Parathyroid adenoma (tissue), 2 donors: ENCODE measurements at regions not wholly inside any gene's neighbourhood (a gene's known extent, or its start where the extent isn't known, plus 50 kb on each side); places are given as distances from the start of the nearest gene placed in this dataset.

ENCODE experiments used
- H2AFZ ChIP-seq: fragments of 300-600 bp; sonication (generic); one replicate; pipeline ENCODE4 v1.7.0; 2017; ENCODE audit warnings: antibody characterized with exemption, mild to moderate bottlenecking
- H3K27ac ChIP-seq: fragments of 300-600 bp; sonication (generic); one replicate; pipeline ENCODE4 v1.7.0; 2017
- H3K27me3 ChIP-seq: fragments of 300-600 bp; sonication (generic); one replicate; pipeline ENCODE4 v1.7.0; 2017; ENCODE audit warnings: low read length; ENCODE audit not compliant: control insufficient read depth, insufficient read depth
- H3K36me3 ChIP-seq: fragments of 300-600 bp; sonication (generic); one replicate; pipeline ENCODE4 v1.7.0; 2017; ENCODE audit warnings: low read length; ENCODE audit not compliant: control insufficient read depth, insufficient read depth
- H3K4me1 ChIP-seq: fragments of 300-600 bp; sonication (generic); one replicate; pipeline ENCODE4 v1.7.0; 2017; ENCODE audit warnings: control low read depth
- H3K4me2 ChIP-seq: fragments of 300-600 bp; sonication (generic); one replicate; pipeline ENCODE4 v1.7.0; 2017; ENCODE audit warnings: low read length
- H3K4me3 ChIP-seq: fragments of 300-600 bp; sonication (generic); one replicate; pipeline ENCODE4 v1.7.0; 2017; ENCODE audit warnings: low read depth, low read length
- H3K79me2 ChIP-seq: fragments of 300-600 bp; sonication (generic); one replicate; pipeline ENCODE4 v1.7.0; 2017; ENCODE audit warnings: control low read depth
- H3K9ac ChIP-seq: fragments of 300-600 bp; sonication (generic); one replicate; pipeline ENCODE4 v1.7.0; 2017; ENCODE audit warnings: mild to moderate bottlenecking
- H3K9me3 ChIP-seq: fragments of 300-600 bp; sonication (generic); one replicate; pipeline ENCODE4 v1.7.0; 2017; ENCODE audit warnings: low read length; ENCODE audit not compliant: control insufficient read depth
- TF ChIP-seq, protein P1 (sequence below): fragments of 300-600 bp; sonication (generic); IDR thresholded peaks from one replicate; pipeline ENCODE4 v1.7.0; 2017; ENCODE audit warnings: antibody characterized with exemption, mild to moderate bottlenecking
- donor health status: primary hyperparathyroidism.

- Histone ChIP-seq H3K27ac (no peak overlapping the region), H3K27me3 (no peaks in the 10 kb centered on the region), H3K9ac (no peak overlapping the region), H2AFZ (no peak overlapping the region), H3K4me2 (no peak overlapping the region), H3K4me1 (no peaks in the 10 kb centered on the region), H3K4me3 (no peak overlapping the region), H3K36me3 (no peaks in the 10 kb centered on the region), H3K9me3 (no peaks in the 10 kb centered on the region), H3K79me2 (no peaks in the 10 kb centered on the region)
- TF ChIP-seq, protein P1, sequence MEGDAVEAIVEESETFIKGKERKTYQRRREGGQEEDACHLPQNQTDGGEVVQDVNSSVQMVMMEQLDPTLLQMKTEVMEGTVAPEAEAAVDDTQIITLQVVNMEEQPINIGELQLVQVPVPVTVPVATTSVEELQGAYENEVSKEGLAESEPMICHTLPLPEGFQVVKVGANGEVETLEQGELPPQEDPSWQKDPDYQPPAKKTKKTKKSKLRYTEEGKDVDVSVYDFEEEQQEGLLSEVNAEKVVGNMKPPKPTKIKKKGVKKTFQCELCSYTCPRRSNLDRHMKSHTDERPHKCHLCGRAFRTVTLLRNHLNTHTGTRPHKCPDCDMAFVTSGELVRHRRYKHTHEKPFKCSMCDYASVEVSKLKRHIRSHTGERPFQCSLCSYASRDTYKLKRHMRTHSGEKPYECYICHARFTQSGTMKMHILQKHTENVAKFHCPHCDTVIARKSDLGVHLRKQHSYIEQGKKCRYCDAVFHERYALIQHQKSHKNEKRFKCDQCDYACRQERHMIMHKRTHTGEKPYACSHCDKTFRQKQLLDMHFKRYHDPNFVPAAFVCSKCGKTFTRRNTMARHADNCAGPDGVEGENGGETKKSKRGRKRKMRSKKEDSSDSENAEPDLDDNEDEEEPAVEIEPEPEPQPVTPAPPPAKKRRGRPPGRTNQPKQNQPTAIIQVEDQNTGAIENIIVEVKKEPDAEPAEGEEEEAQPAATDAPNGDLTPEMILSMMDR: no peak
Observed at GRCh38 chr20:11144114-11144950, 470.5 kb upstream of the JAG1 start.

DNA sequence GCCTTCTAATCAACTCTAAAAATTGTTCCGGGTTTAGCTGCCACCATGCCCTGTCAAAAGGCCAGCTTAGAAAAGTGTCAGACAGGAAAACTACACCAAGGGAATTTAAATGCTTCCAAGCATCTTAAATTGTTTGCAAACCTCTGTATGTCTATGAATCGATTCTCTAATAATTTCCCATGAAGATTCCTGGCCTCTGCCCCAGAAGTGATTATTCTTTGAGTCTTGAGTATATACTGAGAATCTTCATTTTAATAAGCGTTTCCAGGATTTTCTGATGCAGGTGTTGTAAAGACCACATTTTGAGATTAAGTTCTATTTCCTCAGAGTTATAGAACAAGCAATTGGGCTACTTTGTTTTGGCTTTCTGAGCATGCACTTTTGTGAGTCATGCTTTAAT, 471.8 kb upstream of the JAG1 start:
- no peak overlapping the region for H3K9ac ChIP-seq
- H3K4me3 ChIP-seq: no peak overlapping the region
- TF ChIP-seq, protein P1: no peak
- no peaks in the 10 kb centered on the region for H3K36me3 ChIP-seq
- H3K27ac ChIP-seq: no peak overlapping the region
- H3K4me2 ChIP-seq: no peak overlapping the region
- no peaks in the 10 kb centered on the region for H3K9me3 ChIP-seq
- no peak overlapping the region for H2AFZ ChIP-seq
- H3K4me1 ChIP-seq: no peaks in the 10 kb centered on the region
- no peaks in the 10 kb centered on the region for H3K27me3 ChIP-seq
- no peaks in the 10 kb centered on the region for H3K79me2 ChIP-seq

- H3K36me3 ChIP-seq: no peaks in the 10 kb centered on the region
- no peak overlapping the region for H3K27ac ChIP-seq
- no peaks in the 10 kb centered on the region for H3K27me3 ChIP-seq
- no peak overlapping the region for H3K4me3 ChIP-seq
- H3K79me2 ChIP-seq: no peaks in the 10 kb centered on the region
- TF ChIP-seq, protein P1: no peak
- H3K4me1 ChIP-seq: no peaks in the 10 kb centered on the region
- no peak overlapping the region for H3K4me2 ChIP-seq
- H3K9me3 ChIP-seq: no peaks in the 10 kb centered on the region
- no peak overlapping the region for H3K9ac ChIP-seq
- H2AFZ ChIP-seq: no peak overlapping the region
Observed at GRCh38 chr20:11153819-11154218, 480.0 kb upstream of the JAG1 start.

DNA sequence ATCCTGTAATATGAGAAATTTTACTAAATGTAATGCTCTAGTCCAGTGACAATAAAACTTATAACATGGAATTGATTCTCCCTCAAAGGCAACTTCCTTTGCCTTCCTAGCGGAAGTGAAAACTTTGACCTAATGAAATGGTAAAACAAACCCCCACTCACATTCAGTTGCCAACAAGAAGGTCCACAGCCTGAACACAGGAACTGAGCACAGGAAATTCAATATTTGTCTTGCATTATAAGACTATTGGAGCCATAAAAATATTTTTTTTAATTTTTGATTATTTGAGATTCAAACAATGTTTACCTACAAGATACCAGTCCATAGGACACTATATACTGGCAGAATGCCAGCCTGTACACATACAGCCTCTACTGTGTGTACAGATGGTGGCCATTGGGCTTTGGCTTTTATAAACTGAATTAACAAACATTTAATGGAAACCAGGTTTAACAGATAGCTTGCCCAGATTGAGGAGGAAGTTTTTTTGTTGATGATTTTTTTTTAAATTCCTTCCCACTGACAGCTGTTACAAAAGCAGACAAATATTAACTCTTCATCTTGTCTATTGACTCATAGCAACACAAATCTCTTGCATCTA, 481.5 kb upstream of the JAG1 start:
- H3K27ac ChIP-seq: no peak overlapping the region
- no peak overlapping the region for H3K4me3 ChIP-seq

More for the DNA sequence above, 481.5 kb upstream of the JAG1 start:
- H2AFZ ChIP-seq: no peak overlapping the region
- H3K79me2 ChIP-seq: no peaks in the 10 kb centered on the region
- no peaks in the 10 kb centered on the region for H3K36me3 ChIP-seq
- no peak overlapping the region for H3K9ac ChIP-seq
- TF ChIP-seq, protein P1: no peak
- no peaks in the 10 kb centered on the region for H3K27me3 ChIP-seq
- H3K4me1 ChIP-seq: no peaks in the 10 kb centered on the region
- no peak overlapping the region for H3K4me2 ChIP-seq
- no peaks in the 10 kb centered on the region for H3K9me3 ChIP-seq
